ENCODE measurements at regions not wholly inside any gene's neighbourhood (a gene's known extent, or its start where the extent isn't known, plus 50 kb on each side); places are given as distances from the start of the nearest gene placed in this dataset.

DNA sequence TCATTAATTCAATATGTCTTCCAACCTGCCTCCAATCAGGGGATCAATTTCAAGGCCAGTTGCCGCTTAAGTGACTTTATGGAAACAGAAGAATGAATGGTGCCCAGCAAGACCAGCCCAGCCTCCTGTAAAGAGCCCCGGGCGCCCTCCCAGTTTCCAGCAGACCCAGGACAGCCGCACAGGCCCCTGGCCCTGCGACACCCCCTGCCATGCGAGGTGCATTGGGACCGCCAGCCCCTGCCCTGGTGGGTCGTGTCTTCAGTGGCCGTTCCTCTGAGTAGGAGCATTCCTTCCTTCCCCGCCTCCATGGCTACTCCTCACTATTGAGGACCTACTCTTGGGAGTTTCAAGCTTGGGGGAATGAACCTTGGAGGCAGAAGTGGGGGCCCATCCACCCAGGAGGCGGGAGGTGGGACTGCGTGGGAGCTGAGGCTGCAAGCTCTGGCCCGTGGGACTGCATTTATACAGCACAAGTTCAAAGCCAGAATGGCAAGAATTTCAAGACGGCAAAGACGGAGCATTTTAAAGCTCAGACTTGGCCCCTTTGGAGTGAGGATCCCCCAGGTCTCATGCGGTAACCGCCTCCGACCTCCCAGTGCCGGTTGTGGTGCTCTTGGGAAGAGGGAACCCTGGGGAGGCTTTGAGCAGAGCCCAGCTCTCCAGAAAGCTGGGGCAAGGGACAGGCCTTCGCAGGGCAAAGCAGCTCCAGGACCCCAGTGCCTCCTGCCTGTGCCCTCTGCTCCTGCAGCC lies 73.1 kb upstream of the ACTRT2 start:
- TF ChIP-seq, protein P1, sequence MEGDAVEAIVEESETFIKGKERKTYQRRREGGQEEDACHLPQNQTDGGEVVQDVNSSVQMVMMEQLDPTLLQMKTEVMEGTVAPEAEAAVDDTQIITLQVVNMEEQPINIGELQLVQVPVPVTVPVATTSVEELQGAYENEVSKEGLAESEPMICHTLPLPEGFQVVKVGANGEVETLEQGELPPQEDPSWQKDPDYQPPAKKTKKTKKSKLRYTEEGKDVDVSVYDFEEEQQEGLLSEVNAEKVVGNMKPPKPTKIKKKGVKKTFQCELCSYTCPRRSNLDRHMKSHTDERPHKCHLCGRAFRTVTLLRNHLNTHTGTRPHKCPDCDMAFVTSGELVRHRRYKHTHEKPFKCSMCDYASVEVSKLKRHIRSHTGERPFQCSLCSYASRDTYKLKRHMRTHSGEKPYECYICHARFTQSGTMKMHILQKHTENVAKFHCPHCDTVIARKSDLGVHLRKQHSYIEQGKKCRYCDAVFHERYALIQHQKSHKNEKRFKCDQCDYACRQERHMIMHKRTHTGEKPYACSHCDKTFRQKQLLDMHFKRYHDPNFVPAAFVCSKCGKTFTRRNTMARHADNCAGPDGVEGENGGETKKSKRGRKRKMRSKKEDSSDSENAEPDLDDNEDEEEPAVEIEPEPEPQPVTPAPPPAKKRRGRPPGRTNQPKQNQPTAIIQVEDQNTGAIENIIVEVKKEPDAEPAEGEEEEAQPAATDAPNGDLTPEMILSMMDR (IDR thresholded peaks at IDR 0.05): no peak
- no peak for TF ChIP-seq POLR2A (IDR thresholded peaks at IDR 0.05)

Measured in body of pancreas (tissue), 4 donors.